ENCODE measurements at regions not wholly inside any gene's neighbourhood (a gene's known extent, or its start where the extent isn't known, plus 50 kb on each side); places are given as distances from the start of the nearest gene placed in this dataset.

GRCh38 chr10:44326474-44327030 lies 58.3 kb downstream of the CXCL12 start:
- TF ChIP-seq, protein P1, sequence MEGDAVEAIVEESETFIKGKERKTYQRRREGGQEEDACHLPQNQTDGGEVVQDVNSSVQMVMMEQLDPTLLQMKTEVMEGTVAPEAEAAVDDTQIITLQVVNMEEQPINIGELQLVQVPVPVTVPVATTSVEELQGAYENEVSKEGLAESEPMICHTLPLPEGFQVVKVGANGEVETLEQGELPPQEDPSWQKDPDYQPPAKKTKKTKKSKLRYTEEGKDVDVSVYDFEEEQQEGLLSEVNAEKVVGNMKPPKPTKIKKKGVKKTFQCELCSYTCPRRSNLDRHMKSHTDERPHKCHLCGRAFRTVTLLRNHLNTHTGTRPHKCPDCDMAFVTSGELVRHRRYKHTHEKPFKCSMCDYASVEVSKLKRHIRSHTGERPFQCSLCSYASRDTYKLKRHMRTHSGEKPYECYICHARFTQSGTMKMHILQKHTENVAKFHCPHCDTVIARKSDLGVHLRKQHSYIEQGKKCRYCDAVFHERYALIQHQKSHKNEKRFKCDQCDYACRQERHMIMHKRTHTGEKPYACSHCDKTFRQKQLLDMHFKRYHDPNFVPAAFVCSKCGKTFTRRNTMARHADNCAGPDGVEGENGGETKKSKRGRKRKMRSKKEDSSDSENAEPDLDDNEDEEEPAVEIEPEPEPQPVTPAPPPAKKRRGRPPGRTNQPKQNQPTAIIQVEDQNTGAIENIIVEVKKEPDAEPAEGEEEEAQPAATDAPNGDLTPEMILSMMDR (IDR thresholded peaks at IDR 0.05) = no peak
- TF ChIP-seq, protein P2, sequence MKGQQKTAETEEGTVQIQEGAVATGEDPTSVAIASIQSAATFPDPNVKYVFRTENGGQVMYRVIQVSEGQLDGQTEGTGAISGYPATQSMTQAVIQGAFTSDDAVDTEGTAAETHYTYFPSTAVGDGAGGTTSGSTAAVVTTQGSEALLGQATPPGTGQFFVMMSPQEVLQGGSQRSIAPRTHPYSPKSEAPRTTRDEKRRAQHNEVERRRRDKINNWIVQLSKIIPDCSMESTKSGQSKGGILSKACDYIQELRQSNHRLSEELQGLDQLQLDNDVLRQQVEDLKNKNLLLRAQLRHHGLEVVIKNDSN (IDR thresholded peaks at IDR 0.05; ENCODE audit: borderline replicate concordance, low read depth) = no peak
- TF ChIP-seq REST (IDR thresholded peaks at IDR 0.05; ENCODE audit: low read depth, low read length) (no peak), EP300 (IDR thresholded peaks at IDR 0.05; ENCODE audit: borderline replicate concordance in 1 of 2, low read depth in 1 of 2, low read length in 1 of 2) (no peak), YY1 (IDR thresholded peaks at IDR 0.05; ENCODE audit: low read depth) (no peak), POLR2AphosphoS5 (IDR thresholded peaks at IDR 0.05; ENCODE audit: low read depth, low read length) (no peak), GABPA (IDR thresholded peaks at IDR 0.05; ENCODE audit: low read depth) (no peak)
